ENCODE measurements at regions not wholly inside any gene's neighbourhood (a gene's known extent, or its start where the extent isn't known, plus 50 kb on each side); places are given as distances from the start of the nearest gene placed in this dataset.

DNA sequence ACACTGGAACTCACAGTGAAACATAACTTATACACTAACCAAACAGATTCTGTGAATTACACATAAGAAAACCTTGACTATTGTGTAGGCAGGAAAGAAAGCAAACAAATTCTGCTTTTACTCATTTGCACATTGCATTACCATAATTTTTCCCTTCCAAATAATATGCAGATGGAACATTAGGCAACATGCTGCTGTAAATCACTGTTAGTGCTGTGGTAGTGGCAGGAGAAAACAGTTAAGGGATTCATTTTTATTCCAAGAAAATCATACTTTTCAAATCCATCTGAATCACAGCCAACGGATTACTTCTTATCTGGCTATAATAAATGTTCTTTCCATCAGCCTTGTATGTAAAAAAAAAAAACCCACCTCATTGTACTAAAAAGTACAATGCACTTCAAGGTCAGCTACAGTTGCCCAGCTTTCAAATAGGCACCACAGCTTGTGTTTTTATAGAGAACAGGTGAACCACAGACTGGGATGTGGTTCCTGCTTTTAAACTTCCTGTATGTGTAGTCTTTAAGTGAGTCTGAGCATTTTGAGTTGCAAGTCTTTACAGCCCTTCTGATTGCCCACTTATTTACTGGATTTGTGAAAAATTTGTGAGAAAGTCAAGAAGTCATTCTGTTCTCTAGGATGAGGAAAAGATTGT, 590.0 kb upstream of the SEMA3D start:
- no peak overlapping the region for H3K4me3 ChIP-seq (ENCODE audit: low read depth, low read length)
- peak; percentile 18 for DNase-seq (ENCODE audit: low read depth)
- TF ChIP-seq CTCF (IDR thresholded peaks at IDR 0.05; ENCODE audit: insufficient read depth, low read depth, low read length), result no peak

GRCh38 chr7:85775431-85775830, 588.6 kb upstream of the SEMA3D start:
- no peak for TF ChIP-seq CTCF (IDR thresholded peaks at IDR 0.05; ENCODE audit: insufficient read depth, low read depth, low read length)
- no peak overlapping the region for H3K4me3 ChIP-seq (ENCODE audit: low read depth, low read length)
- DNase-seq (ENCODE audit: low read depth), result no peak

GRCh38 chr7:85774986-85775385, 588.1 kb upstream of the SEMA3D start:
- no peak for TF ChIP-seq CTCF (IDR thresholded peaks at IDR 0.05; ENCODE audit: insufficient read depth, low read depth, low read length)
- H3K4me3 ChIP-seq (ENCODE audit: low read depth, low read length), result no peak overlapping the region
- DNase-seq (ENCODE audit: low read depth), result no peak

DNA sequence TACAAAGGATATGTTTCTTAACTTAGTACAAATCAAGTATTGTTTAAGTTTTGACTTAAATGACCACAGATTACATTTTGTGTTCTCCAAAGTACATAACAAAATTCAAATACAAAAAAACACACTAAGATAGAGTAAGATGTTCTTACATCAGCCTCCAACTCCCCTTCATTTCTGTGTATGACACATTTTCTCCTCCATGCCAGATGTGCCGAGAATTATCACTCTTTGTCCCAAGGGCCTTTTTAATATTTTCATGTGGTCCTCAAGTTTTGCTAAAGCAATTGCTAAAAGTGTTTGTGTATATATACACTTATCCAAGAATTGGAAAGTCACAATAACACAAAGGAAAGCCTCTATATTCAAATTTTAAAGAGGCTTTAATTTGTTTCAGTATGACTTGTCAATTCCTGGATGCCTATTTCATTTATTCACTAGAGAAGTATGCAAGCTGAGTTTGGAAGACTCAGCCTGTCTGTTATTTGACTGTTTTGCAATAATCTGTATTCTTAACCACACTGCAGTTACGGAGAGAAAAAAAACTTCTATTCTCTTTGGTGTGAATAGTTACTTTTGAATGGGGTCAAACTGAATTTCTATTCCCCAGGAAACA, 586.4 kb upstream of the SEMA3D start:
- no peak overlapping the region for H3K4me3 ChIP-seq (ENCODE audit: low read depth, low read length)
- DNase-seq (ENCODE audit: low read depth), result peak; percentile 55
- no peak for TF ChIP-seq CTCF (IDR thresholded peaks at IDR 0.05; ENCODE audit: insufficient read depth, low read depth, low read length)

DNA sequence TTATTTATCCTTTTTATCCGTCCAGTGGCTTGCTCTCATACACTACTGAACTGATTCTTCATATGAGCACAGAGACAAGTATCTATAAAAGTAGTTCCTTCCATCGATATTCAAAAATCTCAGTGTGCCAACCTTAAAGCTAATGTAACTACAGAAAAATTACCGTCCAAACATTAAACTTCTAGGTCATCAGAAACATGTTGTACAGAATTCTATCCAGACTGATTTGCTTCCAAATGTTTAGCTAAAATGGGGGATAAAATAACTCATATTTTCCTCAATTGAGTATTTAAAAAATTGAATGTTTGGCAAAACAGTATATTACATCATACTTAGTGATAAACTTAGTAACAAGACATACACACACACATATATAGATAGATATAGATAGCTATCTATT, 584.7 kb upstream of the SEMA3D start:
- TF ChIP-seq CTCF (IDR thresholded peaks at IDR 0.05; ENCODE audit: insufficient read depth, low read depth, low read length), result no peak
- H3K4me3 ChIP-seq (ENCODE audit: low read depth, low read length), result no peak overlapping the region

DNA sequence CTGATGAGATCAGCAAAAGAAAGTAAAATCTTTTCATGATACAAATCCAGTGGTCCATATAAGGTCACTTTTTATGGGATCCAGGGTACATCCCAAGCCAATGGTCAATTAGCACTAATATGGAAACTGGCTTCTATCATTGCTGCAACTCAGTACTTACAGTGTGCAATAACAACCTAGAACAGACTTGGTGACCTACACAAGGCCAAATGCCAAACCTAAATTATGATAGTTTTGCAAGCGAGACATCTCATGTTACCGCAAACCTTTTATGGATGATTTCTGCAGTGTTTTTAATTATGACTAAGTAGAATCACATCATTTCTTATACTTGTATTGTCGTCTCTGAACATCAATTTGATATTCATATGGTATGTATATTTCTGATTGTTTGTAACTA, 583.5 kb upstream of the SEMA3D start:
- TF ChIP-seq CTCF (IDR thresholded peaks at IDR 0.05; ENCODE audit: insufficient read depth, low read depth, low read length), result no peak
- no peak overlapping the region for H3K4me3 ChIP-seq (ENCODE audit: low read depth, low read length)
- DNase-seq (ENCODE audit: low read depth), result peak; percentile 59

More for the DNA sequence above, 584.7 kb upstream of the SEMA3D start:
- DNase-seq (ENCODE audit: low read depth), result no peak

Data from fibroblast of villous mesenchyme (primary cell).